DOHH2 (cell line): ENCODE measurements at regions not wholly inside any gene's neighbourhood (a gene's known extent, or its start where the extent isn't known, plus 50 kb on each side); places are given as distances from the start of the nearest gene placed in this dataset.

Experiments
- EZH2phosphoT487 ChIP-seq: fragments of 200-600 bp; sonication (generic); IDR thresholded peaks from 2 replicates; pipeline ENCODE4 v1.6.1; 2017; ENCODE audit warnings: borderline replicate concordance, mild to moderate bottlenecking, antibody characterized with exemption, low read length, moderate library complexity, mixed read lengths
- TF ChIP-seq, protein P1 (sequence below): fragments of 200-600 bp; sonication (generic); IDR thresholded peaks from one replicate; pipeline ENCODE4 v1.5.1; 2014; ENCODE audit warnings: antibody characterized with exemption, mild to moderate bottlenecking, low read depth, low read length; ENCODE audit not compliant: poor library complexity, severe bottlenecking

DNA sequence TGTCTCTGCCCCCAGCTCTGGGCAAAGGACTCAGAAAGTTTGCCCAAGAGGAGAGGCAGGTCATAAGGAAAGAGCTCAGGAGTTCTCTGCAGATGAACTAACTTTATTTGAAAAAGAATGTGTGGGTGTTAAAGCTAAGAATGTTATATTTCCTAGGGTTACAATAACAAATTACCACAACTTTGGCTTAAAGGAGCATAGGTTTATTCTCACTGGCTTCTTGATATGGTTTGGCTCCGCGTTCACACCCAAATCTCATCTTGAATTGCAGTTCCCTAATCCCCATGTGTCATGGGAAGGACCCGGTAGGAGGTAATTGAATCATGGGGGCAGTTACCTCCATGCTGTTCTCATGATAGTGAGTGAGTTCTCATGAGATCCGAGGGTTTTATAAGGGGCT, 383.7 kb upstream of the CFAP20DC start:
- TF ChIP-seq, protein P1, sequence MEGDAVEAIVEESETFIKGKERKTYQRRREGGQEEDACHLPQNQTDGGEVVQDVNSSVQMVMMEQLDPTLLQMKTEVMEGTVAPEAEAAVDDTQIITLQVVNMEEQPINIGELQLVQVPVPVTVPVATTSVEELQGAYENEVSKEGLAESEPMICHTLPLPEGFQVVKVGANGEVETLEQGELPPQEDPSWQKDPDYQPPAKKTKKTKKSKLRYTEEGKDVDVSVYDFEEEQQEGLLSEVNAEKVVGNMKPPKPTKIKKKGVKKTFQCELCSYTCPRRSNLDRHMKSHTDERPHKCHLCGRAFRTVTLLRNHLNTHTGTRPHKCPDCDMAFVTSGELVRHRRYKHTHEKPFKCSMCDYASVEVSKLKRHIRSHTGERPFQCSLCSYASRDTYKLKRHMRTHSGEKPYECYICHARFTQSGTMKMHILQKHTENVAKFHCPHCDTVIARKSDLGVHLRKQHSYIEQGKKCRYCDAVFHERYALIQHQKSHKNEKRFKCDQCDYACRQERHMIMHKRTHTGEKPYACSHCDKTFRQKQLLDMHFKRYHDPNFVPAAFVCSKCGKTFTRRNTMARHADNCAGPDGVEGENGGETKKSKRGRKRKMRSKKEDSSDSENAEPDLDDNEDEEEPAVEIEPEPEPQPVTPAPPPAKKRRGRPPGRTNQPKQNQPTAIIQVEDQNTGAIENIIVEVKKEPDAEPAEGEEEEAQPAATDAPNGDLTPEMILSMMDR = no peak
- TF ChIP-seq EZH2phosphoT487 = no peak
